GM12872 (cell line): ENCODE measurements at regions not wholly inside any gene's neighbourhood (a gene's known extent, or its start where the extent isn't known, plus 50 kb on each side); places are given as distances from the start of the nearest gene placed in this dataset.

Source experiments
- TF ChIP-seq, protein P1 (sequence below): IDR thresholded peaks from 3 replicates; pipeline ENCODE4 v1.5.1; 2011; ENCODE audit warnings: low read depth, mild to moderate bottlenecking, low read length, moderate library complexity; ENCODE audit not compliant: insufficient read depth

GRCh38 chr10:22158426-22158825, 59.4 kb downstream of the EBLN1 start:
- TF ChIP-seq, protein P1, sequence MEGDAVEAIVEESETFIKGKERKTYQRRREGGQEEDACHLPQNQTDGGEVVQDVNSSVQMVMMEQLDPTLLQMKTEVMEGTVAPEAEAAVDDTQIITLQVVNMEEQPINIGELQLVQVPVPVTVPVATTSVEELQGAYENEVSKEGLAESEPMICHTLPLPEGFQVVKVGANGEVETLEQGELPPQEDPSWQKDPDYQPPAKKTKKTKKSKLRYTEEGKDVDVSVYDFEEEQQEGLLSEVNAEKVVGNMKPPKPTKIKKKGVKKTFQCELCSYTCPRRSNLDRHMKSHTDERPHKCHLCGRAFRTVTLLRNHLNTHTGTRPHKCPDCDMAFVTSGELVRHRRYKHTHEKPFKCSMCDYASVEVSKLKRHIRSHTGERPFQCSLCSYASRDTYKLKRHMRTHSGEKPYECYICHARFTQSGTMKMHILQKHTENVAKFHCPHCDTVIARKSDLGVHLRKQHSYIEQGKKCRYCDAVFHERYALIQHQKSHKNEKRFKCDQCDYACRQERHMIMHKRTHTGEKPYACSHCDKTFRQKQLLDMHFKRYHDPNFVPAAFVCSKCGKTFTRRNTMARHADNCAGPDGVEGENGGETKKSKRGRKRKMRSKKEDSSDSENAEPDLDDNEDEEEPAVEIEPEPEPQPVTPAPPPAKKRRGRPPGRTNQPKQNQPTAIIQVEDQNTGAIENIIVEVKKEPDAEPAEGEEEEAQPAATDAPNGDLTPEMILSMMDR, result no peak

DNA sequence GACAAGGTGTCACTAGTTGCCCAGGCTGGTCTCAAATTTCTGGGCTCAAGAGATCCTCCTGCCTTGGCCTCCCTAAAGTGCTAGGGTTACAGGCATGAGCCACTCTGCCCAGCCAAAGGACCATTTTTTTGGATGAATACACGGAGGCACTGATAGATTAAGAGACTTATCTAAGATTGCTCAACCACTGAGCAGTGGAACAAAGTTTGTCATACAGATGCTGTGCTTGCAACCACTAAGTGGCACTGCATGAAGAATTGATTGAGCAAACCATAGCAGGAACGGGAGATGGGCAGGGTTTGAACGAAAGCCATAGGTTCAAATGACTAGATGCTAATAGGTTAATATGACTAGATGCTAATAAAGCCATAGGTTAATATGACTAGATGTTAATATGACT, 61.1 kb downstream of the EBLN1 start:
- TF ChIP-seq, protein P1, result no peak

- TF ChIP-seq, protein P1, result no peak
These were observed 65.4 kb downstream of the EBLN1 start for GRCh38 chr10:22152403-22152802.

GRCh38 chr10:22150842-22151241, 67.0 kb downstream of the EBLN1 start:
- TF ChIP-seq, protein P1, result no peak

DNA sequence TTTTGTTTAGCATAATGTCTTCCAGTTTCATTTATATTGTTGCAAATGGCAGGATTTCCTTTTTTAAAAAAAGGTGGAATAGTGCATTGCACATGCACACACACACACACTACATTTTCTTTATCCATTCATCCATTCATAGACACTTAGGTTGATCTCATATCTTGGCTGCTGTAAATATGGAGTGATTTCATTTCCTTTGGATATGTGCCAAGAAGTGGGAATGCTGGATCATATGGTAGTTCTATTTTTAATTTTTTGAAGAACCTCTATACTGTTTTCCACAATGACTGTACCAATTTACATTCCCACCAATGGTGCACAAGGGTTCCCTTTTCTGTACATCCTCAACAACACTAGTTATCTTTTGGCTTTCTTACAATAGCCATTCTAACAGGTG, 68.9 kb downstream of the EBLN1 start:
- TF ChIP-seq, protein P1, result no peak

DNA sequence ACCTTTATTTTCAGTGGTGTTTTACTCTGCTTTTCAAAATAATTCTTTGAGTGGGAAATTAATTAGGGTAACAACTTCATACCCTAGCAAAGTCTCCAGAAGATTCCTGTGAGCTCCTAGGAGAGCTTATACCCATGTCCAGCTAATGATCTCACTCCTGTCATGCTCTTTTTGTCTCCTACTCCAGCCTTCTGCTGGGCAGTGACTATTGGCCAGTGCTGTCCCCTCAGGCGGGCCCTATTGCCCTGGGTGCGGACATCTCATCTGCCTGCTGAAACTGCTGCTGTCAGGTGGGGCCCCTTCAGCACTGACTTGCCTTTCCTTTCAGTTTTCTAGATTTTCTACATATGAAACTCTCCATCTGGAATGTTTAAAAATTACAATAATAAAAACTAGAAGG, 80.3 kb downstream of the EBLN1 start:
- TF ChIP-seq, protein P1, result no peak

GRCh38 chr10:22135591-22135990, 82.2 kb downstream of the EBLN1 start:
- TF ChIP-seq, protein P1, result no peak
